Mesenchymal stem cell (in vitro differentiated cells and primary cell): ENCODE measurements at regions not wholly inside any gene's neighbourhood (a gene's known extent, or its start where the extent isn't known, plus 50 kb on each side); places are given as distances from the start of the nearest gene placed in this dataset.

Experiments used
- DNase-seq: peaks from one replicate; pipeline ENCODE4 v3.0.0-alpha.2; 2013
- H2AFZ ChIP-seq: one replicate; pipeline ENCODE4 v1.6.1; 2013; ENCODE audit warnings: low read depth, mild to moderate bottlenecking, control low read depth, inconsistent platforms, low read length, moderate library complexity
- H2AK5ac ChIP-seq: 2 replicates; pipeline ENCODE4 v1.6.1; 2013; ENCODE audit warnings: low read length, moderate library complexity, mild to moderate bottlenecking, inconsistent platforms; ENCODE audit not compliant: severe bottlenecking
- H2BK120ac ChIP-seq: one replicate; pipeline ENCODE4 v1.6.1; 2013; ENCODE audit warnings: low read depth, mild to moderate bottlenecking, inconsistent platforms, low read length, moderate library complexity
- H2BK12ac ChIP-seq, 2 experiments: one replicate each; pipeline ENCODE4 v1.6.1; 2013; ENCODE audit warnings: inconsistent platforms in 2 of 2, low read length in 2 of 2, mild to moderate bottlenecking in 2 of 2, moderate library complexity in 2 of 2, control low read depth in 1 of 2
- H2BK15ac ChIP-seq: one replicate; pipeline ENCODE4 v1.6.1; 2013; ENCODE audit warnings: mild to moderate bottlenecking, low read depth, inconsistent platforms; ENCODE audit not compliant: poor library complexity, severe bottlenecking
- H2BK5ac ChIP-seq: 2 replicates; pipeline ENCODE4 v1.6.1; 2013; ENCODE audit warnings: low read depth, mild to moderate bottlenecking, low read length, control low read depth, inconsistent platforms; ENCODE audit not compliant: poor library complexity, severe bottlenecking
- H3K14ac ChIP-seq, 2 experiments: one replicate each; pipeline ENCODE4 v1.6.1; 2013; ENCODE audit warnings: inconsistent platforms in 2 of 2, low read length in 2 of 2, control low read depth in 1 of 2, mild to moderate bottlenecking in 1 of 2, moderate library complexity in 1 of 2
- H3K18ac ChIP-seq, 2 experiments: one replicate each; pipeline ENCODE4 v1.6.1; 2013; ENCODE audit warnings: inconsistent platforms in 2 of 2, low read length in 2 of 2, control low read depth in 1 of 2, low read depth in 1 of 2, mild to moderate bottlenecking in 1 of 2
- H3K23ac ChIP-seq, 2 experiments: one replicate each; pipeline ENCODE4 v1.6.1; 2013; ENCODE audit warnings: inconsistent platforms in 2 of 2, low read length in 2 of 2, mild to moderate bottlenecking in 2 of 2, moderate library complexity in 2 of 2, control low read depth in 1 of 2
- H3K27ac ChIP-seq: 2 replicates; pipeline ENCODE4 v1.5.1; 2013; ENCODE audit warnings: mild to moderate bottlenecking, moderate library complexity, low read length, control low read depth, inconsistent platforms; ENCODE audit not compliant: poor library complexity, severe bottlenecking
- H3K27me3 ChIP-seq, 2 experiments: 2 replicates each; pipeline versions ENCODE4 v1.6.1 to v1.7.0; 2013; ENCODE audit warnings: low read length in 2 of 2, mild to moderate bottlenecking in 2 of 2, moderate library complexity in 2 of 2, control low read depth in 1 of 2, inconsistent platforms in 1 of 2; ENCODE audit not compliant: control insufficient read depth in 1 of 2, insufficient read depth in 1 of 2
- H3K36me3 ChIP-seq, 2 experiments: 2 replicates each; pipeline versions ENCODE4 v1.6.1 to v1.7.0; 2013; ENCODE audit warnings: low read length in 2 of 2, control low read depth in 1 of 2, inconsistent platforms in 1 of 2, low read depth in 1 of 2, mild to moderate bottlenecking in 1 of 2; ENCODE audit not compliant: insufficient read depth in 2 of 2, control insufficient read depth in 1 of 2
- H3K4ac ChIP-seq, 2 experiments: one replicate each; pipeline ENCODE4 v1.6.1; 2013; ENCODE audit warnings: inconsistent platforms in 2 of 2, low read length in 2 of 2, mild to moderate bottlenecking in 2 of 2, moderate library complexity in 2 of 2, control low read depth in 1 of 2, low read depth in 1 of 2
- H3K4me1 ChIP-seq: 2 replicates; pipeline ENCODE4 v1.6.1; 2013; ENCODE audit warnings: low read depth, low read length, control low read depth; ENCODE audit not compliant: control insufficient read depth, insufficient read depth
- H3K4me2 ChIP-seq: 2 replicates; pipeline ENCODE4 v1.6.1; 2013; ENCODE audit warnings: low read length, mild to moderate bottlenecking, inconsistent platforms; ENCODE audit not compliant: poor library complexity, severe bottlenecking
- H3K4me3 ChIP-seq, 2 experiments: 2 replicates each; pipeline versions ENCODE4 v1.5.1 to v1.7.0; 2013; ENCODE audit warnings: low read length in 2 of 2, mild to moderate bottlenecking in 2 of 2, control low read depth in 1 of 2, low read depth in 1 of 2; ENCODE audit not compliant: insufficient read depth in 1 of 2
- H3K79me1 ChIP-seq: replicated peaks from 2 replicates; pipeline ENCODE4 v1.6.1; 2013; ENCODE audit warnings: mild to moderate bottlenecking, control low read depth, low read length, inconsistent platforms; ENCODE audit not compliant: poor library complexity, severe bottlenecking
- H3K9ac ChIP-seq: 2 replicates; pipeline ENCODE4 v1.7.0; 2013; ENCODE audit warnings: mild to moderate bottlenecking, low read length, moderate library complexity
- H3K9me3 ChIP-seq: 2 replicates; pipeline ENCODE4 v1.7.0; 2013; ENCODE audit warnings: mild to moderate bottlenecking, low read length; ENCODE audit not compliant: control insufficient read depth
- H4K8ac ChIP-seq: one replicate; pipeline ENCODE4 v1.6.1; 2013; ENCODE audit warnings: inconsistent platforms, mild to moderate bottlenecking, low read length, moderate library complexity
- H4K91ac ChIP-seq: one replicate; pipeline ENCODE4 v1.6.1; 2013; ENCODE audit warnings: mild to moderate bottlenecking, low read length, inconsistent platforms
- WGBS: methylation state at CpG from one replicate; pipeline ENCODE4 v1.1.7; 2013; ENCODE audit warnings: mixed read lengths; 5-methylcytosine and 5-hydroxymethylcytosine counted together

DNA sequence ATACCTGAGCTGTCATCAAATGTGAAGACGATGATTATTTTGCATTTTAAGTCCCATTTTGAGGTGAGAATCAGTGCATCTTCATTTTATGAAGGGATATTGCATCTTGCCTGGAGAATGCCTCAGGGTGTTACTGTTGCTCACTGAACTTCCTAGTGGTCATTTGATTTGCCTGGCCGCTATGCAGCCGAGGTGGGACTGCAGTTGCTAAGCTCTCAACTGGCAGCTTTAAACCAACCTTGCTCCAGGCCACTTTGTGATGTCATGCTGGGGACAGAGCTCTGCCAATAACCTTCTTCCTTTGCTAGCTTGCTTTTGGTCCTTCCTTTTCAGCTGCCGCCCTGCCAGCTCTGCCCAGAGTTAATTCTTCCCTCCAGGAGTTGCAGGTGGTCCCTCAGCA is 409.4 kb upstream of the B3GAT1 start:
- H3K4me3 ChIP-seq, result no peak overlapping the region
- no peaks in the 10 kb centered on the region for H3K36me3 ChIP-seq
- H2BK120ac ChIP-seq, result no peak overlapping the region
- H4K91ac ChIP-seq, result no peak overlapping the region
- no peak for DNase-seq
- no peak overlapping the region for H4K8ac ChIP-seq
- H3K27me3 ChIP-seq, result no peaks in the 10 kb centered on the region
- H2BK12ac ChIP-seq, result no peak overlapping the region
- 68% methylated on average over 4 of the region's 4 CpGs for WGBS
- H3K14ac ChIP-seq, result no peak overlapping the region
- no peak overlapping the region for H3K18ac ChIP-seq
- no peak overlapping the region for H3K27ac ChIP-seq
- no peaks in the 10 kb centered on the region for H3K9me3 ChIP-seq
- H3K9ac ChIP-seq, result no peak overlapping the region
- H2AFZ ChIP-seq, result no peak overlapping the region
- no peaks in the 10 kb centered on the region for H3K4me1 ChIP-seq
- H3K4me2 ChIP-seq, result no peak overlapping the region
- H3K79me1 ChIP-seq, result no peaks in the 10 kb centered on the region
- no peak overlapping the region for H2AK5ac ChIP-seq
- no peak overlapping the region for H2BK5ac ChIP-seq
- H3K4ac ChIP-seq, result no peak overlapping the region
- no peak overlapping the region for H2BK15ac ChIP-seq
- no peak overlapping the region for H3K23ac ChIP-seq

DNA sequence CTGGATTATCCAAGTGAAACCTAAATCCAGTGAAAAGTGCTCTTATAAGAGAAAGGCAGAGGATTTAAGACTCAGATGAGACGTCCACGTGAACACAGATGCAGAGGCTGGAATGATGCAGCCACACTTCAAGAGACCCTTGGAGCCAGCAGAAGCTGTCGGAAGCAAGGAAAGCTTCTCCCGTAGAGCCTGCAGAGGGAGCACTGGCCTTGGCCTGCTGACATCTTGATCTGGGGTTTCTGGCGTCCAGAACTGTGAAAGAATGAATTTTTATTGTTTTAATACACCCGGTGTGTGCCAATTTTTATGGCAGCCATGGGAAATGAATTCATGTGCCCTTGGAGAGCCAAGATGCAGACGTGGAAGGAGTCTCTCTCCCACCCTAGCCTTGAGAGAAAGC is 407.0 kb upstream of the B3GAT1 start:
- Histone ChIP-seq H2BK120ac (no peak overlapping the region), H3K4ac (no peak overlapping the region), H3K36me3 (no peaks in the 10 kb centered on the region), H2AK5ac (no peak overlapping the region), H3K9me3 (no peaks in the 10 kb centered on the region), H3K4me2 (no peak overlapping the region), H3K79me1 (no peaks in the 10 kb centered on the region), H2BK12ac (no peak overlapping the region), H4K91ac (no peak overlapping the region), H3K9ac (no peak overlapping the region), H3K27me3 (no peaks in the 10 kb centered on the region), H3K14ac (no peak overlapping the region), H3K4me1 (no peaks in the 10 kb centered on the region), H2BK5ac (no peak overlapping the region), H3K18ac (no peak overlapping the region), H3K27ac (no peak overlapping the region), H3K4me3 (no peak overlapping the region), H3K23ac (no peak overlapping the region), H4K8ac (no peak overlapping the region), H2AFZ (no peak overlapping the region), H2BK15ac (no peak overlapping the region)
- 32% methylated on average over 7 of the region's 7 CpGs for WGBS
- no peak for DNase-seq

DNA sequence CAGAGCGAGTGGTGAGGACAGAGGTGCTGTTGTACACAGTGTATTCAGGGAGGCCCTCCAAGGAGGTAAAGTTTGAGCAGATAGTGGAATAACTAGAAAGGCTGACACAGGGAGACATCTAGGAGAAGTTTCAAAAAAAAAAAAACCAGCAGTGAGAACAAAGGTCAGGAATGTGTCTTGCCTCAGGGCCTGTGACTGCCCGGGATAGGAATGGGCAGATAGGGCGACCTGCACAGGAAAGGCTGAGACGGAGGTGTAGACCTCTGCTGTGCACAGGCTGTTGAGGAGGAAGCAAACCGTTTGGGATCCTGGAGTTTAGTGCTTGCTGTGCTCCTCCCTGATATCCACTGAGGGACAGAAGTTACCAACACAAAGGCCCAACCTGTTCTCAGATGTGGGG is 406.5 kb upstream of the B3GAT1 start:
- Histone ChIP-seq H2BK12ac (no peak overlapping the region), H3K36me3 (no peaks in the 10 kb centered on the region), H3K4me3 (no peak overlapping the region), H2BK120ac (no peak overlapping the region), H3K23ac (no peak overlapping the region), H3K79me1 (no peaks in the 10 kb centered on the region), H2BK15ac (no peak overlapping the region), H3K4ac (no peak overlapping the region), H3K14ac (no peak overlapping the region), H3K4me2 (no peak overlapping the region), H3K9ac (no peak overlapping the region), H3K18ac (no peak overlapping the region), H3K27ac (no peak overlapping the region), H4K8ac (no peak overlapping the region), H2AFZ (no peak overlapping the region), H3K9me3 (no peaks in the 10 kb centered on the region), H3K27me3 (no peaks in the 10 kb centered on the region), H4K91ac (no peak overlapping the region), H2BK5ac (no peak overlapping the region), H3K4me1 (no peaks in the 10 kb centered on the region), H2AK5ac (no peak overlapping the region)
- DNase-seq, result no peak
- WGBS, result 42% methylated on average over 5 of the region's 5 CpGs

- Histone ChIP-seq H2BK120ac (no peak overlapping the region), H2BK12ac (no peak overlapping the region), H3K36me3 (no peaks in the 10 kb centered on the region), H2AK5ac (no peak overlapping the region), H2AFZ (no peak overlapping the region), H2BK5ac (no peak overlapping the region), H3K79me1 (no peaks in the 10 kb centered on the region), H3K4ac (no peak overlapping the region), H3K9ac (no peak overlapping the region), H3K4me1 (no peaks in the 10 kb centered on the region), H3K9me3 (no peaks in the 10 kb centered on the region), H3K23ac (no peak overlapping the region), H3K4me3 (no peak overlapping the region), H3K14ac (no peak overlapping the region), H2BK15ac (no peak overlapping the region), H3K18ac (no peak overlapping the region), H3K27ac (no peak overlapping the region), H3K27me3 (no peaks in the 10 kb centered on the region), H3K4me2 (no peak overlapping the region), H4K91ac (no peak overlapping the region), H4K8ac (no peak overlapping the region)
- no peak for DNase-seq
- 83% methylated on average over 1 of the region's 2 CpGs for WGBS
Observed at GRCh38 chr11:134815404-134815803, 403.4 kb upstream of the B3GAT1 start.
